A549 (cell line): ENCODE measurements at regions not wholly inside any gene's neighbourhood (a gene's known extent, or its start where the extent isn't known, plus 50 kb on each side); places are given as distances from the start of the nearest gene placed in this dataset.

Experiments
- CTCF ChIP-seq: fragments of >200 bp; sonication (Bioruptor Twin); formaldehyde crosslinking; IDR thresholded peaks from 3 replicates; pipeline ENCODE4 v1.5.1; 2016
- EP300 ChIP-seq, 2 experiments: fragments of >200 bp; sonication (Bioruptor Twin); formaldehyde crosslinking; IDR thresholded peaks; 2 replicates in 1 of 2; 3 replicates in 1 of 2; pipeline ENCODE4 v1.6.1; 2016 to 2017
- JUNB ChIP-seq: fragments of >200 bp; sonication (Bioruptor Twin); formaldehyde crosslinking; IDR thresholded peaks from 2 replicates; pipeline ENCODE4 v1.6.1; 2016
- POLR2A ChIP-seq: IDR thresholded peaks from 2 replicates; pipeline ENCODE4 v1.6.1; 2012; ENCODE audit warnings: mild to moderate bottlenecking, low read length
- RAD21 ChIP-seq, 2 experiments: fragments of >200 bp in 1 of 2; sonication (Bioruptor Twin) in 1 of 2; formaldehyde crosslinking in 1 of 2; IDR thresholded peaks in 1 of 2; conservative IDR thresholded peaks in 1 of 2; 2 replicates in 1 of 2; 3 replicates in 1 of 2; pipeline ENCODE4 v1.6.1; 2012 to 2018; ENCODE audit warnings: inconsistent platforms in 1 of 2
- RCOR1 ChIP-seq: fragments of 150-350 bp; IDR thresholded peaks from 2 replicates; pipeline ENCODE4 v1.6.1; 2014; ENCODE audit warnings: antibody characterized with exemption, low read length, low read depth
- RFX5 ChIP-seq: fragments of 450-650 bp; IDR thresholded peaks from 2 replicates; pipeline ENCODE4 v1.7.1; 2014; ENCODE audit warnings: antibody characterized with exemption, mild to moderate bottlenecking, moderate library complexity
- RNF2 ChIP-seq: fragments of 200-600 bp; sonication (generic); IDR thresholded peaks from 2 replicates; pipeline ENCODE4 v1.6.1; 2016; ENCODE audit warnings: low read depth, mild to moderate bottlenecking, antibody characterized with exemption, moderate library complexity, borderline replicate concordance
- TF ChIP-seq, protein P1 (sequence below): IDR thresholded peaks from 2 replicates; pipeline ENCODE4 v1.6.1; 2012
- TF ChIP-seq, protein P2 (sequence below): fragments of 200-600 bp; sonication (generic); IDR thresholded peaks from 2 replicates; pipeline ENCODE4 v1.6.1; 2016; ENCODE audit warnings: antibody characterized with exemption, mild to moderate bottlenecking, moderate library complexity

DNA sequence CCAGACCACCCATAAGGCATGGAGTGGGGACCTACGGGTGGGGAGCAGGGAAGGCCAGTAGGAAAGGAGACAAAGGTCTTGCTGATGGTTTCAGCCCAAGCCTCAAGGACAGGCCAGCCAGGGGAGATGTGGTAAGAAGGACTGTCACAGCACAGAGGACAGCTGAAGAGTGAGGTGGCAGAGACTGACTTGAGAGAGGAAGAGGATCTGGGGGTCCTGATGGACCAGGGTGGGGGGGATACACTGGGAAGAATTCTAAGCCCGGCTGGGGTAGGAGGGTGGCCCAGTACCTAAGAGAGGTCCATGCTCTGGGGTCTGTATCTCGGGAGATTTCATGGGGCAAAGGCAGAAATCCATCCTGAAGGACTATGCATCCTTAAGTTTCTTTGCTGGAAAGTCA lies 66.1 kb upstream of the THY1 start:
- TF ChIP-seq CTCF (no peak), RAD21 (conservative IDR thresholded peaks at IDR 0.05 in 1 of 2, IDR thresholded peaks at IDR 0.05 in 1 of 2) (no peak), RNF2 (no peak), RCOR1 (no peak), POLR2A (no peak), JUNB (no peak), EP300 (IDR thresholded peaks at IDR 0.05) (no peak), RFX5 (no peak)
- TF ChIP-seq, protein P1, sequence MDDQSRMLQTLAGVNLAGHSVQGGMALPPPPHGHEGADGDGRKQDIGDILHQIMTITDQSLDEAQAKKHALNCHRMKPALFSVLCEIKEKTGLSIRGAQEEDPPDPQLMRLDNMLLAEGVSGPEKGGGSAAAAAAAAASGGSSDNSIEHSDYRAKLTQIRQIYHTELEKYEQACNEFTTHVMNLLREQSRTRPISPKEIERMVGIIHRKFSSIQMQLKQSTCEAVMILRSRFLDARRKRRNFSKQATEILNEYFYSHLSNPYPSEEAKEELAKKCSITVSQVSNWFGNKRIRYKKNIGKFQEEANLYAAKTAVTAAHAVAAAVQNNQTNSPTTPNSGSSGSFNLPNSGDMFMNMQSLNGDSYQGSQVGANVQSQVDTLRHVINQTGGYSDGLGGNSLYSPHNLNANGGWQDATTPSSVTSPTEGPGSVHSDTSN: no peak
- TF ChIP-seq, protein P2, sequence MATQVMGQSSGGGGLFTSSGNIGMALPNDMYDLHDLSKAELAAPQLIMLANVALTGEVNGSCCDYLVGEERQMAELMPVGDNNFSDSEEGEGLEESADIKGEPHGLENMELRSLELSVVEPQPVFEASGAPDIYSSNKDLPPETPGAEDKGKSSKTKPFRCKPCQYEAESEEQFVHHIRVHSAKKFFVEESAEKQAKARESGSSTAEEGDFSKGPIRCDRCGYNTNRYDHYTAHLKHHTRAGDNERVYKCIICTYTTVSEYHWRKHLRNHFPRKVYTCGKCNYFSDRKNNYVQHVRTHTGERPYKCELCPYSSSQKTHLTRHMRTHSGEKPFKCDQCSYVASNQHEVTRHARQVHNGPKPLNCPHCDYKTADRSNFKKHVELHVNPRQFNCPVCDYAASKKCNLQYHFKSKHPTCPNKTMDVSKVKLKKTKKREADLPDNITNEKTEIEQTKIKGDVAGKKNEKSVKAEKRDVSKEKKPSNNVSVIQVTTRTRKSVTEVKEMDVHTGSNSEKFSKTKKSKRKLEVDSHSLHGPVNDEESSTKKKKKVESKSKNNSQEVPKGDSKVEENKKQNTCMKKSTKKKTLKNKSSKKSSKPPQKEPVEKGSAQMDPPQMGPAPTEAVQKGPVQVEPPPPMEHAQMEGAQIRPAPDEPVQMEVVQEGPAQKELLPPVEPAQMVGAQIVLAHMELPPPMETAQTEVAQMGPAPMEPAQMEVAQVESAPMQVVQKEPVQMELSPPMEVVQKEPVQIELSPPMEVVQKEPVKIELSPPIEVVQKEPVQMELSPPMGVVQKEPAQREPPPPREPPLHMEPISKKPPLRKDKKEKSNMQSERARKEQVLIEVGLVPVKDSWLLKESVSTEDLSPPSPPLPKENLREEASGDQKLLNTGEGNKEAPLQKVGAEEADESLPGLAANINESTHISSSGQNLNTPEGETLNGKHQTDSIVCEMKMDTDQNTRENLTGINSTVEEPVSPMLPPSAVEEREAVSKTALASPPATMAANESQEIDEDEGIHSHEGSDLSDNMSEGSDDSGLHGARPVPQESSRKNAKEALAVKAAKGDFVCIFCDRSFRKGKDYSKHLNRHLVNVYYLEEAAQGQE: no peak
